ENCODE measurements at regions not wholly inside any gene's neighbourhood (a gene's known extent, or its start where the extent isn't known, plus 50 kb on each side); places are given as distances from the start of the nearest gene placed in this dataset.

DNA sequence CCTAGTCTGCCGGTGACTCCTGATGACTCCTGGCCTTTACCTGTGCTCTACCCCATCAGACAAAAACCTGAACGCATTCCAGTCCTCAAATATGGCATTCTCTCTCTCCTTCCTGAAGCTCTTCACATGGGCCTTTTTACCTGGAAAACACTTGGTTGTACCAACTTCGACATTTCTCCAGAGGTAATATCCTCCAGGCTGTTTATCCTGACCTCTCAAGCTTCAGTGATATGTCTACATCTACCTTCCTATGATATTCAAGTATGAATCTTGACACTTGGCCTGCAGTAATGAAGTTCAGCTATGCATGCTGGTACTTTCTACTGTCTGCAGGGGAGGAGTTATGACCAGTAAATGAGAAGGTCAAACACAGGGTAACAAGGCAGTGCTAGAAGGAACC lies 901.8 kb downstream of the VRK1 start:
- Histone ChIP-seq H3K4me1 (ENCODE audit: control insufficient read depth, insufficient read depth, low read length) (peaks cover 2% of the 10 kb centered on the region), H3K27ac (ENCODE audit: low read depth, low read length) (no peak overlapping the region), H3K4me3 (ENCODE audit: low read length) (peak overlapping the region; percentile 57), H3K9ac (ENCODE audit: extremely low read depth, low read length, poor library complexity, severe bottlenecking) (no peak overlapping the region), H3K27me3 (ENCODE audit: control insufficient read depth, insufficient read depth, low read length, poor library complexity, severe bottlenecking) (no peaks in the 10 kb centered on the region), H3K9me3 (ENCODE audit: control insufficient read depth, low read length) (peaks cover 21% of the 10 kb centered on the region), H3K36me3 (ENCODE audit: control insufficient read depth, insufficient read depth, low read length) (no peaks in the 10 kb centered on the region)
- Mint-ChIP-seq H3K9me3 (peaks cover 31% of the 10 kb centered on the region), H3K27me3 (ENCODE audit: insufficient read depth) (peaks cover 3% of the 10 kb centered on the region), H3K4me1 (peaks cover 18% of the 10 kb centered on the region), H3K36me3 (ENCODE audit: low read depth) (peaks cover 3% of the 10 kb centered on the region), H3K27ac (no peak overlapping the region), H3K4me3 (no peak overlapping the region)
- no peak for DNase-seq
- TF ChIP-seq, protein P1, sequence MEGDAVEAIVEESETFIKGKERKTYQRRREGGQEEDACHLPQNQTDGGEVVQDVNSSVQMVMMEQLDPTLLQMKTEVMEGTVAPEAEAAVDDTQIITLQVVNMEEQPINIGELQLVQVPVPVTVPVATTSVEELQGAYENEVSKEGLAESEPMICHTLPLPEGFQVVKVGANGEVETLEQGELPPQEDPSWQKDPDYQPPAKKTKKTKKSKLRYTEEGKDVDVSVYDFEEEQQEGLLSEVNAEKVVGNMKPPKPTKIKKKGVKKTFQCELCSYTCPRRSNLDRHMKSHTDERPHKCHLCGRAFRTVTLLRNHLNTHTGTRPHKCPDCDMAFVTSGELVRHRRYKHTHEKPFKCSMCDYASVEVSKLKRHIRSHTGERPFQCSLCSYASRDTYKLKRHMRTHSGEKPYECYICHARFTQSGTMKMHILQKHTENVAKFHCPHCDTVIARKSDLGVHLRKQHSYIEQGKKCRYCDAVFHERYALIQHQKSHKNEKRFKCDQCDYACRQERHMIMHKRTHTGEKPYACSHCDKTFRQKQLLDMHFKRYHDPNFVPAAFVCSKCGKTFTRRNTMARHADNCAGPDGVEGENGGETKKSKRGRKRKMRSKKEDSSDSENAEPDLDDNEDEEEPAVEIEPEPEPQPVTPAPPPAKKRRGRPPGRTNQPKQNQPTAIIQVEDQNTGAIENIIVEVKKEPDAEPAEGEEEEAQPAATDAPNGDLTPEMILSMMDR (conservative IDR thresholded peaks at IDR 0.05) = no peak
- WGBS, 2 experiments (ENCODE audit: insufficient coverage in 1 of 2, insufficient read length in 1 of 2) = 93 to 94% methylated on average over 3 of the region's 3 CpGs

DNA sequence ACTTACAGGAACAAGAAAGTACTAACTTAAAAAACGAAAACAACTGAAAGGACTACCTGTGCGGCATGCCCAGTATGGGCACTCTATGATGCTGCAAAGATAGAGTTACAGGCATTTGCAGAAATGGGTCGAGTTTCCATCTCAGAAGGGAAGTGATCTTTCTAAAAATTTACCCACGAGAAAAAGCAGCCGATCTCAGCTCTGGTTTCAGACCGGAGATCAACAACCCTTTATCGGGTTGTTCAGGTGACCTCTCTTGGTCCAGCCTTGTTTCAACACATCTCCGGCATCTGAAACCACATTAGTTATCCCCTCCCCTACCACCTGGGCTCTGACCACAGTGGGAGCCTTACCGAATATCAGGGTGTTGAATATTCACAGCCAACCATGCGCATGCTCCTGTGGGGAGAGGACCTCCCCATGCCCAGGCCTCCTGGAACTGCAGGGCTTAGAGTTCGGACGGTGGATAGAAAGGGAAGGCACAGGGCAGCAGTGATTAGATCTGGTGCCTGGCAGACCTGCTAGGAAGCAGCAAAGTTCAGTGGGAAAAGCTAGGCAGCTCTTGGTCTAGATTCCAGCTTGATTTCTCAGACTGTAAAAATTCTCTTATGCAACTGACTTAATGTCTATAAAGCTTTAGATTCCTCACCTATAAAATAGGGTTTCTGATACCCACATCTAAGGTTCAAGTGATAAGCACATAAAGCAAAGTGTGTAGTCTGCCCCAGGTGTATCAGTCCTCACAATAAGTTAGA lies 906.0 kb downstream of the VRK1 start:
- TF ChIP-seq, protein P1 (conservative IDR thresholded peaks at IDR 0.05) = no peak
- Histone ChIP-seq H3K27me3 (ENCODE audit: control insufficient read depth, insufficient read depth, low read length, poor library complexity, severe bottlenecking) (no peaks in the 10 kb centered on the region), H3K36me3 (ENCODE audit: control insufficient read depth, insufficient read depth, low read length) (no peaks in the 10 kb centered on the region), H3K4me3 (ENCODE audit: low read length) (no peak overlapping the region), H3K9ac (ENCODE audit: extremely low read depth, low read length, poor library complexity, severe bottlenecking) (no peak overlapping the region), H3K27ac (ENCODE audit: low read depth, low read length) (no peak overlapping the region), H3K9me3 (ENCODE audit: control insufficient read depth, low read length) (peaks cover 23% of the 10 kb centered on the region), H3K4me1 (ENCODE audit: control insufficient read depth, insufficient read depth, low read length) (peaks cover 2% of the 10 kb centered on the region)
- peaks cover 3% of the 10 kb centered on the region for H3K36me3 Mint-ChIP-seq (ENCODE audit: low read depth)
- WGBS, 2 experiments (ENCODE audit: insufficient coverage in 1 of 2, insufficient read length in 1 of 2) = 84 to 93% methylated on average over 10 to 12 of the region's 12 CpGs
- H3K4me3 Mint-ChIP-seq = no peak overlapping the region
- peaks cover 28% of the 10 kb centered on the region for H3K4me1 Mint-ChIP-seq
- no peaks in the 10 kb centered on the region for H3K27me3 Mint-ChIP-seq (ENCODE audit: insufficient read depth)
- peaks cover 31% of the 10 kb centered on the region for H3K9me3 Mint-ChIP-seq
- peak; percentile 53 for DNase-seq
- H3K27ac Mint-ChIP-seq = no peak overlapping the region

DNA sequence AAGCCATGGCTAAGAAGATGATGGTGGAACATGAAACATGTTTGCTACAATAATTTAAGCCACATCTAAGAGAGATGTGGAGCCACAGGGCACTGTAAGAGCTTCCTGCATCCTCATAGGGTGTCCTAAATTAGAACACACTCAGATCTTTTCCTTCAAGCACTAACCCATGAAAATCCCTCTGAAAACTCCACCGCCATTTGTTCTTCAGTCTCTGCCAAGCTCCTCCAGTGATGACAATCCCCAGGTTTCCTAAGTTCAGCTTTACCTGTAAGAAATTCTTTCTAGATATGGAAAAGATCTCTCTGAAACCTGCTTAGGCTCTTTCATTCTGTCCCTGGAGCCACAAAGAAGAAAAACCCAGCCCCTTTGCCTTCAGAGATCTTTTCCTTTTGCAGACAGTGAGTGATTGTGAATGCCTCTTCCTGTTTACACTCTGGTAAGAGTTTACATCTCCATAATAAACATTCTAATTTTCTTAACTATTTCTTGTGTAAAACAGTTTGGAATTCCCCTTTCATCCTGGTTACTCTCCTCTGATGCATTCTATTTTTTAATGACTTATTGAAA lies 907.2 kb downstream of the VRK1 start:
- Mint-ChIP-seq H3K36me3 (ENCODE audit: low read depth) (no peaks in the 10 kb centered on the region), H3K4me1 (peaks cover 29% of the 10 kb centered on the region), H3K9me3 (peaks cover 23% of the 10 kb centered on the region), H3K4me3 (no peak overlapping the region), H3K27me3 (ENCODE audit: insufficient read depth) (no peaks in the 10 kb centered on the region), H3K27ac (peak overlapping the region; percentile 16)
- WGBS, 2 experiments (ENCODE audit: insufficient coverage in 1 of 2, insufficient read length in 1 of 2) = 93% methylated on average over 1 of the region's 1 CpG; no CpG with 5 or more reads in 1 of the 2 experiments
- Histone ChIP-seq H3K27me3 (ENCODE audit: control insufficient read depth, insufficient read depth, low read length, poor library complexity, severe bottlenecking) (no peaks in the 10 kb centered on the region), H3K4me1 (ENCODE audit: control insufficient read depth, insufficient read depth, low read length) (no peaks in the 10 kb centered on the region), H3K9ac (ENCODE audit: extremely low read depth, low read length, poor library complexity, severe bottlenecking) (no peak overlapping the region), H3K36me3 (ENCODE audit: control insufficient read depth, insufficient read depth, low read length) (no peaks in the 10 kb centered on the region), H3K9me3 (ENCODE audit: control insufficient read depth, low read length) (peaks cover 20% of the 10 kb centered on the region), H3K4me3 (ENCODE audit: low read length) (peak overlapping the region; percentile 12), H3K27ac (ENCODE audit: low read depth, low read length) (no peak overlapping the region)
- TF ChIP-seq, protein P1 (conservative IDR thresholded peaks at IDR 0.05) = no peak
- no peak for DNase-seq

Data from endodermal cell (in vitro differentiated cells).